HG02885 (cell line): ENCODE measurements at regions not wholly inside any gene's neighbourhood (a gene's known extent, or its start where the extent isn't known, plus 50 kb on each side); places are given as distances from the start of the nearest gene placed in this dataset.
"Not testable (repeated sequence)": the region's sequence is repeated elsewhere in the genome, so short reads cannot be mapped to it uniquely, and the experiment has no call there.

Source experiments
- ATAC-seq: cut with Tn5 transposase; IDR thresholded peaks from one replicate; pipeline ENCODE4 v1.9.1; 2021; ENCODE audit warnings: mild to moderate bottlenecking; ENCODE audit not compliant: unreplicated experiment, poor library complexity

DNA sequence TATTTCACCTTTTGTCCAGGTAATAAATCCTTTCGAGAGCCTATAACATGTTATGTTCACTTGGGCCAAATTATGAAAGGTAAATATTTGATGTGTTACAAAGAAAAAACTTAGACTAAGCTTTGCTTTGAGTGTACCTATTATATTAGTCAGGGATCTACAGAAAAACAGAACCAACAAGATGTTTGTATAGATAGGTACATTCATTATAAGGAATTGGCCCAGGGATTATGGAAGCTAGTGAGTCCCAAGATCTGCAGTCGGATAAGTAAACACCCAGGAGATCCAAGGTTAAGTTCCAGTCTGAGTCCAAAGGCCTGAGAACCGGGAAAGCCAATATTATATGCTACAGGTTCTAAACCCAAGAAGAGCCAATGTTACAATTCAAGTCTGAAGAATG, 234.5 kb downstream of the NRIP1 start:
- no peak for ATAC-seq

DNA sequence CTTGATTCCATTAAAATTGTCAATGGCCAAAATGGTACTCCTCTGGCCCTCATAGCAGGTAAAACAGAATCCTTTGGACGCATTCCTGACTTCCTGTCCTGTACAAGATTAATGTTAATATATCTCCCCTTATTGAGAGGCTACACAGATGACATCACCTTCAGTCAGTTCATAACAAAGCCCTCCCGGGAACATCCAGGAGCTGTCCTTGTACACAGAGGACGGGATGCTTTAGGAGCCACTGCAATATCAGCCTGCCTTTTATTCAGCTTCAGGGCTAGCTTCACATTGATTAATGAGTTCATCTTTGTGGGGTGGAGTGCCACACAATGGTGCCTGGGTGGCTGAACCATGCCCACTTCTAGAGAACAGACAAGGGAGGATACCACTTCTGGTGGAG, 235.1 kb downstream of the NRIP1 start:
- no peak for ATAC-seq

DNA sequence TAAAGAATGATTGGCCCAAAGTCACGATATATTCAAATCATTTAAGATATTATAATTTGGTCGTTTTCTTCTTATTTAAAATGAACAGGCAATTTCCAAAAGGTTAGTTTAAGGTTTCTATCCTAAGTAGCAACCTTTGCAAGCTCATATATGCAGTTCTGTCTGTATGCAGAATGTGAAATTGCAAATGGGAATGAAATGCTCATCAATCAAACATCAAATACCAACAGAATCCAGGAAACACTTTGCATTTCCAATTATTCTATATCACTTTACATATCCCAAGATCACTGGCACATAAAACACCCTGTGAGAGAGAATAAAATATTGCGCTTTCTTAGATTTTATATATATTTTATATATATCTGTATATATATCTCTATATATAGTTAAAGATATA, 237.3 kb downstream of the NRIP1 start:
- ATAC-seq: no peak

- peak; percentile 48 for ATAC-seq
Measured at GRCh38 chr21:14826630-14827029, 238.2 kb downstream of the NRIP1 start.

DNA sequence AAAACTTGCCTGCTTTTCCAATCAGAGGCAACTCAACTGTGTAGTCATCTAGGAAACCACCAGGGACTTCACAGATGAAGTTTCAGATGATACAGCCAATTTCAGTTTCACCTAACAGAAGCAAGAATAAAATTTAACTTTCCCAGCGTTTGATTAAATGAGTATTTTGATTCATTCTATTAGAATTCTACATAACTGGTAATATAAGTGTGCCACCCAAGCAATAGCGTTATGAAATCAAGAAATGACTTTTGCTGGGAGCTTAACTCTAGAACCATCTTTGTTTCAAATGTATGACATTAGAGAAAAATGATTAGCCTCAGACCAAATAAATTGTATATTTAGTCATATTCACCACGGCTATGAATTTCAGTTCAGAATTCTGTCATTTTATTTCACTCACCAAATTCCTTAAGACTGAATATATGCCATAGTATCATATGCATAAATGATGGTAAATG, 239.3 kb downstream of the NRIP1 start:
- peak; percentile 79 for ATAC-seq

DNA sequence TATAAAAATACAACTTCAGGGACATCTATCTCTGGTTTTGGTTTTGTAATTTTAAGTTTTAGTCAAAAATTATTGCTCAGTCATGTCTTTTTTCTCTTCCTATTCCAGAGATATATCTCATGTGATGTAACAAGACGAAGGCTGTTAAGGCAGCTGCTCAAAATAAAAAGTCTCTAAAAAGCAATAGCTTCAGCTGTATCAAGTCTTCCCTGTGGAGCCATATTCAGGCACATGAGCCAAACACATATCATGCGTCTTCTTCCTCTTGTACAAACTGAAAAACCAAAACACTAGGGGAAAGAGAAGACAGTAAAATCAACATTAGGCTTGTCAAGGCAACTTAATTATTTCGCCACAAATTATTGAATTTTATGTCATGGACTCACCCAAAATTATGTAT, 240.7 kb downstream of the NRIP1 start:
- ATAC-seq: no peak

GRCh38 chr21:14817311-14817710, 247.5 kb downstream of the NRIP1 start:
- no peak for ATAC-seq

DNA sequence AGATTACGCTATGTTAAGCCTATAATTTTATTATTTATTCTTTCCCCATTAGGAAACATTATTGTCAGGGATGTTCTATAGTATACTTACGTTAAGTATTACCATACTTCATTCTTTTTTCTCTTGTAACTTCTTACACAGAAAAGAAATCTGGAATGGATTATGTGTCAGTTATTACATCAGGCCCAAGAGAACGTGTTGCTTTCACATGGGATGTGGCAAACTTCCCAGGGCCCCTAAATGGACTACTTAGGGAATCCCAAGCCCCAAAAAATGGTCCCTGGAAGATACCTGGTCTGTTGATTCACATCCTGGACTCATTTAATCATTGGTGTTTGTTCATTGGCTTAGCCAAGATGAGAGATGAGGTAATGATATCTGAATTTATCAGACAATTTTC, 249.8 kb downstream of the NRIP1 start:
- ATAC-seq: no peak

DNA sequence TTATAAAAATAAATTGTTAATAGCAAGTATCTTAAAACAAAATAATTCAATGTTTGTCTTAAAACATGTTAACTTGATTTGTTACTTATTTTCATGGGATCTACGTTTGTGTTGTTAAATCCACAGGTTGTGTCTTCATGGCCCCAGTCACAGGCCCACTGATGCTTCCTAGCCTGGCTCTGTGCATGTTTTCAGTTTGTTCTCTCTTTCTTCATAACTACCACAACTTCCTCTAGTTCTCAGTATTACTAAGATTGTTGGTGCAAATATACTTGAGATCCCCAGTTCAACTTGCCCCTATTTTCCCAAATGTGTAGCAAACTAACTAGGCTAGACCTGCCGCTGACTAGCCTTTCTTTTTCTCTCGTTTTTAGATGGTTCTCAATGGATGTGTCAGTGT, 250.5 kb downstream of the NRIP1 start:
- ATAC-seq: no peak

GRCh38 chr21:14804170-14804569, 258.1 kb upstream of the SAMSN1 start:
- ATAC-seq: not testable (repeated sequence)

DNA sequence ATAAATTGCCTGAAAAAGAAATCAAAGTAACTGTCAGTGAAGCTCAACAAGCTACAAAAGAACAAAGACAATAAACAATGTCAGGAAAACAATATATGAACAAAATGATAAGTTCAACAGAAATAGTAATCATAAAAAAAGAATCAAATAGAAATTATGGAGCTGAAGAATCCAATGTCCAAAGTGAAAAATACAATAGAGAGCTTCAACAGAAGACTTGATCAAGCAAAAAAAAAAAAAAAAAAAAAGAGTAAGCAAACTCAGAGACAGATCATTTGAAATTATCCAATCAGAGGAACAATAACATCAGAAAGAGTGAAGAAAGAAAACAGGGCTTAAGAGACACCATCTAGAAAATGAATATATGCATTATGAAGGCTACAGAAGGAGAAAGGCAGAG, 251.4 kb upstream of the SAMSN1 start:
- ATAC-seq: no peak

- no peak for ATAC-seq
Measured at GRCh38 chr21:14787312-14787711, 241.2 kb upstream of the SAMSN1 start.

DNA sequence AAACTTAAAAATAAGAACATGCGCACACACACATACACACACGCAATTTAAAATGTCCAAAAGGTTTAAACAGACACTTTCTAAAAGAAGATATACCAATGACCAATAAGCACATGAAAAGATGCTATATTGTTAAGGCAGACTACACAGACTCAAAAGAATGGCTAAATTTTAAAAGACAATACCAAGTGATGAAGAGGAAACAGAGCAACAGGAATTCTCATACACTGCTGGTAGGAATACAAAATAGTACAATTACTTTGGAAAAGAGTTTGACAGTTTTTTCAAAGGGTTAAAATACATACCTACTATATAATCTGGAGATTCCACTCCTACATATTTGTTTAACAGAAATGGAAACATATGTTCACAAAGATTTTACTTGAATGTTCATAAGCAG, 239.6 kb upstream of the SAMSN1 start:
- ATAC-seq: no peak

GRCh38 chr21:14773777-14774345, 227.7 kb upstream of the SAMSN1 start:
- ATAC-seq: no peak

DNA sequence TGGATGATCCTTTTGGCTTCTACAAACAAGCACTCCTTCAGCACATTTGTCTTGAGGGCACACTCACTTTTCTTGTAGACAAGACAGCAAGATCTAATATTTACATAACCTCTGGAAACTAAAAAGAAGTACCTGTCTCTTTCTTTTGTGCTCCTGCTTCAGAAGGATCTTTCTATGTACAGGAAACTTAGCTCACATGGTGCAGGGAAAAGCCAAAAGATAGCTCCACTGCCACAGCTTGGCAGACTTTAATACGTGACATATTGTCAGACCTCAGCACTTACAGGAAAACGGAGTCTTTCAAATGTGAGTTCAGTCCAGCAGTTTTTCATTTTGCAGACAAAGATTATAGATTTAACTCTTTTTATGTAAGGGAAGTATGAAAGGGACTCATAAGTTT, 225.5 kb upstream of the SAMSN1 start:
- ATAC-seq: no peak

GRCh38 chr21:14768042-14768441, 221.9 kb upstream of the SAMSN1 start:
- ATAC-seq: no peak

DNA sequence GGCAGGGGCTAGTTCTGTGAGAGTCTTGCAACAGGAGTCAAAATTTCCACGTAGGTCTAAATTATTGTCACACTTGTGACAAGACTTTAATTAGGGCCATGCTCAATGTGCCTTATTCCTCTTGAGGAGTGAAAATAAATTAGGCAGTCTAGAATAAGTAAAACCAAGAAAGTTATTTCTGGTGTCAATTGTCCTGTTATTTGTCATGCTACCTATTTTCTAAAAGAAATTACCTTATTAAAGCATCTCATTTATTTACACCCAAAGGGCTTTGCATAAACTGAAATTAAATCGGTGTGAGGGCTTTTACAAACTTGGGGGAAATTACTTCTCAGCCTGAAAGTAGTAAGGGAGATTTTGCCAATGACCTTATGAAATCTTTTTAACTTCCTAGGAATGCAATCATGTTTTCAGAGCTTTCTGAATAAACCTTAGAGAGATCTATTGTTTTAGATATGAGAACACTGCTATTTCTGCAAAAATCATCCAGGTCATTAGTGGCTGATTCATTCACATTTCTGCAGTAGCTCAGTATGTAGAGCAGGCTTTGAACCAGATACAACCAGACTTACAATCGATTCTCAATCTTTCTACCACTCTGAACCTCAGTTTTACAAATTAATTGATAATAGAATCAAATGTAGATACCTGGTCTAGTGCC, 221.2 kb upstream of the SAMSN1 start:
- ATAC-seq: no peak

DNA sequence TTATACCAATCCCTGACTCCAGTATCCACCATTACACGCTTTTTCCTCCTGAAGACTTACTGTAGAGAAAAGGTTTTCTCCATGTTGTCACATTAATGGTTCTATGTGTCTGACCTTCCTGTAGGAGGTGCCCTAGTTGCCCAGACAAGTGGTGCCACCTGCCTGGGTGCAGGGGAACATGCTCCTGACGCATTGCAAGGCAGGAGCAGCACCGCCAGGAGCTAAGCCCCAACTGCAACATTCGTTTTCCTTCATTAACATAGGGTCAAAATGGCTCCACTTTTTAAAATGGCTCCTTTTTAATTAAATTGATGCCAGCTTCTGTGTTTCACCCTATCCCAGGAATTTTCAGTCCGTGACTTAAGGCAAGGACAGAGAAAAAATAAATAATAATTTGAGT, 220.1 kb upstream of the SAMSN1 start:
- ATAC-seq: no peak

- ATAC-seq: peak; percentile 30
Measured at GRCh38 chr21:14763695-14764064, 217.6 kb upstream of the SAMSN1 start.

GRCh38 chr21:14762734-14763694, 216.9 kb upstream of the SAMSN1 start:
- peak; percentile 96 for ATAC-seq

GRCh38 chr21:14762327-14762726, 216.2 kb upstream of the SAMSN1 start:
- ATAC-seq: no peak
